ENCODE measurements at regions not wholly inside any gene's neighbourhood (a gene's known extent, or its start where the extent isn't known, plus 50 kb on each side); places are given as distances from the start of the nearest gene placed in this dataset.
A peak's percentile ranks its signal among the peaks of the same experiment; 100 is the strongest.

GRCh38 chr1:37124501-37124900 is 90.2 kb upstream of the GRIK3 start:
- intact Hi-C loops (cut with DNase I), result no loop called here
- TF ChIP-seq, protein P1, sequence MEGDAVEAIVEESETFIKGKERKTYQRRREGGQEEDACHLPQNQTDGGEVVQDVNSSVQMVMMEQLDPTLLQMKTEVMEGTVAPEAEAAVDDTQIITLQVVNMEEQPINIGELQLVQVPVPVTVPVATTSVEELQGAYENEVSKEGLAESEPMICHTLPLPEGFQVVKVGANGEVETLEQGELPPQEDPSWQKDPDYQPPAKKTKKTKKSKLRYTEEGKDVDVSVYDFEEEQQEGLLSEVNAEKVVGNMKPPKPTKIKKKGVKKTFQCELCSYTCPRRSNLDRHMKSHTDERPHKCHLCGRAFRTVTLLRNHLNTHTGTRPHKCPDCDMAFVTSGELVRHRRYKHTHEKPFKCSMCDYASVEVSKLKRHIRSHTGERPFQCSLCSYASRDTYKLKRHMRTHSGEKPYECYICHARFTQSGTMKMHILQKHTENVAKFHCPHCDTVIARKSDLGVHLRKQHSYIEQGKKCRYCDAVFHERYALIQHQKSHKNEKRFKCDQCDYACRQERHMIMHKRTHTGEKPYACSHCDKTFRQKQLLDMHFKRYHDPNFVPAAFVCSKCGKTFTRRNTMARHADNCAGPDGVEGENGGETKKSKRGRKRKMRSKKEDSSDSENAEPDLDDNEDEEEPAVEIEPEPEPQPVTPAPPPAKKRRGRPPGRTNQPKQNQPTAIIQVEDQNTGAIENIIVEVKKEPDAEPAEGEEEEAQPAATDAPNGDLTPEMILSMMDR (IDR thresholded peaks at IDR 0.05), result no peak
- H3K9me3 ChIP-seq, result no peaks in the 10 kb centered on the region
- H3K27me3 ChIP-seq (ENCODE audit: insufficient read depth in 3 of 3, low read length in 2 of 3), result peaks cover 0 to 3% (median 0%) of the 10 kb centered on the region in 3 donors
- ATAC-seq, result peak in 1 of 4 donors; percentile 21
- no peaks in the 10 kb centered on the region for H3K4me1 ChIP-seq
- no peak overlapping the region for H3K4me3 ChIP-seq
- no peak for DNase-seq
- no peaks in the 10 kb centered on the region for H3K36me3 ChIP-seq (ENCODE audit: insufficient read depth in 1 of 2, low read depth in 1 of 2)
- H3K27ac ChIP-seq, result no peak overlapping the region
- WGBS, 3 donors, result 27 to 44% (median 43%) methylated on average over 6 of the region's 6 CpGs

DNA sequence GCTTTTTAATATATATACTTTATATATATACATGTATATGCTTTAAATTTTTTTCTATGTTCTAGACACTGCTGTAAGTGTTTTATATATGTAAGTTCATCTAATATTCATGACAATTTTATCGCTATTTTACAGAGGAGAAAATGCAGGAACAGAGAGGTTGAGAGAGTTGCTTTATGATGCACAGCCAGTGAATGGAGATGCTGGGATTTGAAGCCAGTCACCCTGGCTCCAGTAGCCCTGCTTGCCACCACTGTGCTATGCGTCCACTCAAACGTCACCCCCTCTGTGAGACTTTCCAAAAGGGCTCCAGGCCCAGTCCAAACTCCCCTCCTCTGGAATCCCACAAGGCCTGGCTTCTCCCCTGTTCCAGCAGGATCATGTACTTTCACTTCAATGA is 91.0 kb upstream of the GRIK3 start:
- Histone ChIP-seq H3K36me3 (ENCODE audit: insufficient read depth in 1 of 2, low read depth in 1 of 2) (no peaks in the 10 kb centered on the region), H3K9me3 (no peaks in the 10 kb centered on the region), H3K4me1 (no peaks in the 10 kb centered on the region), H3K27me3 (ENCODE audit: insufficient read depth in 3 of 3, low read length in 2 of 3) (peaks cover 0 to 3% (median 0%) of the 10 kb centered on the region in 3 donors), H3K4me3 (no peak overlapping the region), H3K27ac (no peak overlapping the region)
- no peak for ATAC-seq
- DNase-seq, result no peak
- TF ChIP-seq, protein P1 (IDR thresholded peaks at IDR 0.05), result no peak
- intact Hi-C loops (cut with DNase I), result no loop called here
- 55 to 71% (median 66%) methylated on average over 3 of the region's 3 CpGs for WGBS, 3 donors

- TF ChIP-seq, protein P1 (IDR thresholded peaks at IDR 0.05), result no peak
- intact Hi-C loops (cut with DNase I), result no loop called here
- no peaks in the 10 kb centered on the region for H3K4me1 ChIP-seq
- peaks cover 0 to 3% (median 0%) of the 10 kb centered on the region in 3 donors for H3K27me3 ChIP-seq (ENCODE audit: insufficient read depth in 3 of 3, low read length in 2 of 3)
- no peak for DNase-seq
- 71 to 75% (median 72%) methylated on average over 3 of the region's 3 CpGs for WGBS, 3 donors
- H3K36me3 ChIP-seq (ENCODE audit: insufficient read depth in 1 of 2, low read depth in 1 of 2), result no peaks in the 10 kb centered on the region
- no peaks in the 10 kb centered on the region for H3K9me3 ChIP-seq
- no peak overlapping the region for H3K4me3 ChIP-seq
- no peak for ATAC-seq
- H3K27ac ChIP-seq, result no peak overlapping the region
Measured at GRCh38 chr1:37127254-37127748, 93.0 kb upstream of the GRIK3 start.

- DNase-seq, result no peak
- peaks cover 0 to 3% (median 0%) of the 10 kb centered on the region in 3 donors for H3K27me3 ChIP-seq (ENCODE audit: insufficient read depth in 3 of 3, low read length in 2 of 3)
- ATAC-seq, result peak in 2 of 4 donors; percentile 26 to 68
- H3K36me3 ChIP-seq (ENCODE audit: insufficient read depth in 1 of 2, low read depth in 1 of 2), result no peaks in the 10 kb centered on the region
- H3K27ac ChIP-seq, result no peak overlapping the region
- no peaks in the 10 kb centered on the region for H3K9me3 ChIP-seq
- no peak overlapping the region for H3K4me3 ChIP-seq
- intact Hi-C loops (cut with DNase I), result no loop called here
- TF ChIP-seq, protein P1 (IDR thresholded peaks at IDR 0.05), result no peak
- WGBS, 3 donors, result 59 to 89% (median 84%) methylated on average over 6 of the region's 6 CpGs
- H3K4me1 ChIP-seq, result no peaks in the 10 kb centered on the region
Measured at GRCh38 chr1:37128091-37128490, 93.8 kb upstream of the GRIK3 start.

Measured in psoas muscle (tissue), 7 donors.